Mesendoderm (in vitro differentiated cells): ENCODE measurements at regions not wholly inside any gene's neighbourhood (a gene's known extent, or its start where the extent isn't known, plus 50 kb on each side); places are given as distances from the start of the nearest gene placed in this dataset.

ENCODE experiments used
- DNase-seq: peaks from one replicate; pipeline ENCODE4 v3.0.0; 2013
- H2AK5ac ChIP-seq: 2 replicates; pipeline ENCODE4 v1.6.1; 2013; ENCODE audit warnings: low read length, inconsistent platforms
- H2BK120ac ChIP-seq: 2 replicates; pipeline ENCODE4 v1.6.1; 2013; ENCODE audit warnings: low read depth, mild to moderate bottlenecking, low read length, moderate library complexity, mixed read lengths
- H2BK15ac ChIP-seq: replicated peaks from 2 replicates; pipeline ENCODE4 v1.6.1; 2013; ENCODE audit warnings: low read depth, mild to moderate bottlenecking, moderate library complexity
- H2BK5ac ChIP-seq: 2 replicates; pipeline ENCODE4 v1.6.1; 2013; ENCODE audit warnings: low read length, inconsistent platforms
- H3K18ac ChIP-seq: 2 replicates; pipeline ENCODE4 v1.6.1; 2013; ENCODE audit warnings: mild to moderate bottlenecking, low read length, mixed read lengths
- H3K23ac ChIP-seq: one replicate; pipeline ENCODE4 v1.6.1; 2013; ENCODE audit warnings: low read length
- H3K27ac ChIP-seq: 2 replicates; pipeline ENCODE4 v1.5.1; 2013; ENCODE audit warnings: low read depth, mild to moderate bottlenecking, inconsistent platforms, low read length, moderate library complexity
- H3K27me3 ChIP-seq: 2 replicates; pipeline ENCODE4 v1.6.1; 2013; ENCODE audit warnings: low read length, control low read depth, mild to moderate bottlenecking, inconsistent platforms; ENCODE audit not compliant: insufficient read depth, poor library complexity
- H3K36me3 ChIP-seq: 2 replicates; pipeline ENCODE4 v1.6.1; 2013; ENCODE audit warnings: low read length, inconsistent platforms; ENCODE audit not compliant: control insufficient read depth, insufficient read depth
- H3K4ac ChIP-seq: one replicate; pipeline ENCODE4 v1.6.1; 2013; ENCODE audit warnings: low read depth, mild to moderate bottlenecking, low read length, moderate library complexity
- H3K4me1 ChIP-seq: 2 replicates; pipeline ENCODE4 v1.6.1; 2013; ENCODE audit warnings: low read depth, low read length, inconsistent platforms; ENCODE audit not compliant: control insufficient read depth
- H3K4me2 ChIP-seq: 2 replicates; pipeline ENCODE4 v1.6.1; 2013; ENCODE audit warnings: low read length
- H3K4me3 ChIP-seq: 2 replicates; pipeline ENCODE4 v1.5.1; 2013; ENCODE audit warnings: mild to moderate bottlenecking, low read length
- H3K56ac ChIP-seq: one replicate; pipeline ENCODE4 v1.6.1; 2013; ENCODE audit warnings: low read length
- H3K79me1 ChIP-seq: 2 replicates; pipeline ENCODE4 v1.6.1; 2013; ENCODE audit warnings: low read length, inconsistent platforms
- H3K79me2 ChIP-seq: 2 replicates; pipeline ENCODE4 v1.6.1; 2013; ENCODE audit warnings: mild to moderate bottlenecking, low read length; ENCODE audit not compliant: control insufficient read depth, insufficient read depth
- H3K9ac ChIP-seq: 2 replicates; pipeline ENCODE4 v1.6.1; 2013; ENCODE audit warnings: low read length, inconsistent platforms
- H4K5ac ChIP-seq: one replicate; pipeline ENCODE4 v1.6.1; 2013; ENCODE audit warnings: low read length
- H4K8ac ChIP-seq: one replicate; pipeline ENCODE4 v1.6.1; 2013; ENCODE audit warnings: low read depth, mild to moderate bottlenecking, control low read depth, low read length, moderate library complexity
- WGBS: extraction: QIAGEN DNeasy Blood & Tissue Kit; methylation state at CpG from one replicate; pipeline ENCODE4 v1.1.7; 2013; ENCODE audit warnings: low lambda C conversion rate, missing lambda C conversion rate; ENCODE audit not compliant: insufficient coverage; ENCODE audit errors: extremely low coverage; 5-methylcytosine and 5-hydroxymethylcytosine counted together

GRCh38 chr12:75672200-75672599 is 160.8 kb upstream of the KRR1 start:
- H3K9ac ChIP-seq = no peak overlapping the region
- H2BK15ac ChIP-seq = no peak overlapping the region
- no peak overlapping the region for H2BK120ac ChIP-seq
- H3K4me2 ChIP-seq = no peak overlapping the region
- no peaks in the 10 kb centered on the region for H3K79me2 ChIP-seq
- no peak overlapping the region for H2BK5ac ChIP-seq
- no peak overlapping the region for H3K27ac ChIP-seq
- no peak for DNase-seq
- H3K56ac ChIP-seq = no peak overlapping the region
- H4K8ac ChIP-seq = no peak overlapping the region
- H3K36me3 ChIP-seq = no peaks in the 10 kb centered on the region
- H4K5ac ChIP-seq = no peak overlapping the region
- H3K4me1 ChIP-seq = peaks cover 1% of the 10 kb centered on the region
- no peak overlapping the region for H3K4me3 ChIP-seq
- H3K79me1 ChIP-seq = no peaks in the 10 kb centered on the region
- no peak overlapping the region for H3K4ac ChIP-seq
- no peaks in the 10 kb centered on the region for H3K27me3 ChIP-seq
- H3K23ac ChIP-seq = no peak overlapping the region
- no peak overlapping the region for H2AK5ac ChIP-seq
- H3K18ac ChIP-seq = no peak overlapping the region

GRCh38 chr12:75670216-75670615 is 158.8 kb upstream of the KRR1 start:
- H2BK120ac ChIP-seq = no peak overlapping the region
- WGBS = no CpG with 5 or more reads among the region's 5 CpGs
- H3K36me3 ChIP-seq = no peaks in the 10 kb centered on the region
- no peak overlapping the region for H2BK15ac ChIP-seq
- H3K4me3 ChIP-seq = no peak overlapping the region
- no peak overlapping the region for H3K4ac ChIP-seq
- no peak overlapping the region for H3K9ac ChIP-seq
- no peaks in the 10 kb centered on the region for H3K79me1 ChIP-seq
- H3K79me2 ChIP-seq = no peaks in the 10 kb centered on the region
- no peak overlapping the region for H4K5ac ChIP-seq
- no peak overlapping the region for H3K23ac ChIP-seq
- H3K18ac ChIP-seq = no peak overlapping the region
- H3K4me2 ChIP-seq = no peak overlapping the region
- no peak overlapping the region for H3K56ac ChIP-seq
- no peak overlapping the region for H3K27ac ChIP-seq
- H4K8ac ChIP-seq = no peak overlapping the region
- H2BK5ac ChIP-seq = no peak overlapping the region
- peak; percentile 58 for DNase-seq
- H2AK5ac ChIP-seq = no peak overlapping the region
- H3K4me1 ChIP-seq = peaks cover 4% of the 10 kb centered on the region
- H3K27me3 ChIP-seq = no peaks in the 10 kb centered on the region

GRCh38 chr12:75666939-75667334 is 155.5 kb upstream of the KRR1 start:
- H2BK120ac ChIP-seq = no peak overlapping the region
- H3K56ac ChIP-seq = no peak overlapping the region
- peaks cover 4% of the 10 kb centered on the region for H3K4me1 ChIP-seq
- H3K27ac ChIP-seq = peak overlapping the region; percentile 44
- no peak overlapping the region for H4K5ac ChIP-seq
- no peak overlapping the region for H2BK5ac ChIP-seq
- H3K27me3 ChIP-seq = no peaks in the 10 kb centered on the region
- H3K9ac ChIP-seq = no peak overlapping the region
- no peak overlapping the region for H4K8ac ChIP-seq
- H3K23ac ChIP-seq = no peak overlapping the region
- H3K4me3 ChIP-seq = no peak overlapping the region
- H2AK5ac ChIP-seq = no peak overlapping the region
- H3K18ac ChIP-seq = peak overlapping the region; percentile 69
- no CpG with 5 or more reads among the region's 2 CpGs for WGBS
- no peaks in the 10 kb centered on the region for H3K36me3 ChIP-seq
- no peak overlapping the region for H3K4me2 ChIP-seq
- no peaks in the 10 kb centered on the region for H3K79me1 ChIP-seq
- no peak overlapping the region for H3K4ac ChIP-seq
- H2BK15ac ChIP-seq = no peak overlapping the region
- no peak for DNase-seq
- no peaks in the 10 kb centered on the region for H3K79me2 ChIP-seq

- no peak overlapping the region for H3K4ac ChIP-seq
- H3K79me2 ChIP-seq = no peaks in the 10 kb centered on the region
- H3K79me1 ChIP-seq = no peaks in the 10 kb centered on the region
- peak overlapping the region; percentile 44 for H3K27ac ChIP-seq
- no peak overlapping the region for H4K8ac ChIP-seq
- H2AK5ac ChIP-seq = no peak overlapping the region
- DNase-seq = peak; percentile 75
- no peak overlapping the region for H3K4me3 ChIP-seq
- H2BK5ac ChIP-seq = no peak overlapping the region
- H3K56ac ChIP-seq = peak overlapping the region; percentile 56
- no peaks in the 10 kb centered on the region for H3K27me3 ChIP-seq
- no peak overlapping the region for H3K9ac ChIP-seq
- H3K4me2 ChIP-seq = no peak overlapping the region
- H3K23ac ChIP-seq = no peak overlapping the region
- H4K5ac ChIP-seq = no peak overlapping the region
- H2BK15ac ChIP-seq = no peak overlapping the region
- no CpG with 5 or more reads among the region's 5 CpGs for WGBS
- H3K4me1 ChIP-seq = peaks cover 4% of the 10 kb centered on the region
- H3K18ac ChIP-seq = peak overlapping the region; percentile 69
- H2BK120ac ChIP-seq = no peak overlapping the region
- no peaks in the 10 kb centered on the region for H3K36me3 ChIP-seq
These were observed 154.9 kb upstream of the KRR1 start for GRCh38 chr12:75666126-75666938.

- H3K4me3 ChIP-seq = no peak overlapping the region
- no peak overlapping the region for H4K5ac ChIP-seq
- no peak overlapping the region for H2BK15ac ChIP-seq
- H3K56ac ChIP-seq = no peak overlapping the region
- no peaks in the 10 kb centered on the region for H3K36me3 ChIP-seq
- no peaks in the 10 kb centered on the region for H3K79me1 ChIP-seq
- no peak overlapping the region for H3K4ac ChIP-seq
- no peak overlapping the region for H3K18ac ChIP-seq
- peak overlapping the region; percentile 92 for H2BK120ac ChIP-seq
- no peaks in the 10 kb centered on the region for H3K27me3 ChIP-seq
- H2AK5ac ChIP-seq = no peak overlapping the region
- no peak overlapping the region for H2BK5ac ChIP-seq
- DNase-seq = peak; percentile 55
- no peak overlapping the region for H4K8ac ChIP-seq
- no peak overlapping the region for H3K23ac ChIP-seq
- no peak overlapping the region for H3K27ac ChIP-seq
- WGBS = no CpG with 5 or more reads among the region's 2 CpGs
- no peaks in the 10 kb centered on the region for H3K79me2 ChIP-seq
- peaks cover 4% of the 10 kb centered on the region for H3K4me1 ChIP-seq
- H3K4me2 ChIP-seq = no peak overlapping the region
- H3K9ac ChIP-seq = no peak overlapping the region
These were observed 153.8 kb upstream of the KRR1 start for GRCh38 chr12:75665216-75665615.
